DMS114 treated with DMSO at 0.1 percent for 48 hours (cell line): ENCODE measurements at regions not wholly inside any gene's neighbourhood (a gene's known extent, or its start where the extent isn't known, plus 50 kb on each side); places are given as distances from the start of the nearest gene placed in this dataset.

Experiments
- DNase-seq: peaks from one replicate; lab custom pipeline; 2025; ENCODE audit not compliant: unreplicated experiment; lab: John Stamatoyannopoulos, UW

GRCh38 chr6:113432521-113433334 lies 424.4 kb upstream of the MARCKS start:
- no peak for DNase-seq

DNA sequence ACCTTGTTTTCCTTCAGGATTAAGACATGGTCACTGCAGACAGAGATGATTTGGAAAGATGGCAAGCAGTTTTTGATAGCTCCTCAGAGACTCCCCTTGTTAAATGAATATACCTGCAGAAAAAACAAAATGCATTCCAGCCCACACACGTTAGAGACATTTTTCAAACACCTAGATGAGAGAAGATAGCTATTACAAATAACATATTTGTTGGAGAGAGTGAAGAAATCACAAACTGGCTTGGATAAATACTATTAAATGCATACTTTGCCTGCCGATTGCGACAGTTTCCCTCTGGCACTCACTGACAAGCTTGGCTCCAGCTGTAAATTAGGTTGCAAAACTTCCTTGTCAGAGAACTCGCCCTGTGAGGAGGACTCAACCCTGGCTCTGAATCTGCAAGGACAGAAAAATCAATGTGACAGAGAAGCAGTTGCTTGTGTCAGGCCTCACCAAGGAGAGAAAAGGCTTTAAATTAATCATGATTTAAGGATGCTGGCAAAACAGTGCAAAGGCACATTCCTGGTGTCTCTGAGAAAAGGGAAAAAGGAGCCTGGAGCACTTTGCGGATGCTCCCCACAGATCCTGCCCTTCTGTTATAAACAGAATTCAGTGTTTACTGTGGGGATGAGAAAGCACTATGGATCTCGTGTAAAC lies 423.7 kb upstream of the MARCKS start:
- DNase-seq: no peak

GRCh38 chr6:113434641-113435040 lies 422.5 kb upstream of the MARCKS start:
- DNase-seq: no peak

DNA sequence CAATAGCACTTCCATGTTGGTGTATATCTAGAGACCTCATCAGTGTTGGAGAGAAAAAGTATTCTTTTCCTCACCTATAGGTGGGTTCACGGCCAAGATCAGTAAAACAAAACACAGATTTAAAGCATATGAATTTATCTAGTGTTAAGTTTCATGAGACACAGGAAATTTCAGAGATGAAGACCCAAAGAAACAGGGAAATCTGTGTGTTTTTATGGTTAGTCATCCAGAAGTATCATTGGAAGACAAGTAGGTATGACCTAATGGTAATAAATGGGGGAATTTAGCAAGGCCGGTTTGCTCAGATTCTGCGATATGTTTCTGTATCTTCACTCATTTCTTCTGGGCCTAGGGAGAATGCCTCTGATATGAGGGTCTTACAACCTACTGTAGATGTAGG lies 419.6 kb upstream of the MARCKS start:
- DNase-seq: no peak

GRCh38 chr6:113439866-113440265 lies 417.3 kb upstream of the MARCKS start:
- DNase-seq: no peak

GRCh38 chr6:113442040-113442439 lies 415.1 kb upstream of the MARCKS start:
- no peak for DNase-seq

DNA sequence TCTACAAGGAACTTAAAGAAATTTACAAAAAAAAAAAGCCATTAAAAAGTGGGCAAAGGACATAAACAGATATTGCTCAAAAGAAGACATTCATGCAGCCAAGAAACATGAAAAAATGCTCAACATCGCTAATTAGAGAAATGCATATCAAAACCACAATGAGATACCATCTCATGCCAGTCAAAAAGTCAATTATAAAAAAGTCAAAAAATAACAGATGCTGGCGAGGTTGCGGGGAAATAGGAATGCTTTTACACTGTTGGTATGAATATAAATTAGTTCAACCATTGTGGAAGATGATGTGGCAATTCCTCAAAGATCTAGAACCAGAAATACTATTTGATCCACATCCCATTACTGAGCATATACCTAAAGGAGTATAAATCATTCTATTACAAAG lies 411.9 kb upstream of the MARCKS start:
- DNase-seq: no peak

GRCh38 chr6:113447088-113447831 lies 409.9 kb upstream of the MARCKS start:
- DNase-seq: no peak

- no peak for DNase-seq
Observed at GRCh38 chr6:113449051-113449450, 408.1 kb upstream of the MARCKS start.

- DNase-seq: no peak
Observed at GRCh38 chr6:113450061-113450465, 407.1 kb upstream of the MARCKS start.

GRCh38 chr6:113451049-113451448 lies 406.1 kb upstream of the MARCKS start:
- no peak for DNase-seq

DNA sequence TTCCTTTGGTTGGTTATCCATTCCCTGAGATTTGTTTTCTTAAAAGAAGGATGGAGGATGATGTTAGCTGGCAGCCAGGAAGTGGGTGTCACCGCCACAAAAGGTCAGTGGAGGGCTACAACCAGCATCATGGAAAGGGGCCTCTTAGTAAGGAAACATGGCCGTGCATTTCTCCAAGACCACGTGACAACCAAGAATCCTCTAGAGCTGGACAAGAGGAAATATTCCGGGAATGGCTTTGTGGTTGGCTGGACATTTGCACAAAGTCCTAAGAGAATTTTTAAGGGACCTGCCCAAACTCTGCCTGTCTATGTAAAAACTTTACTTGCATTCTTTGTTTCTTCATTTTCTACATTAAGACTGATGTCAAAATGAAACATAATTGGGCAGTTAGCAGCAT lies 399.9 kb upstream of the MARCKS start:
- DNase-seq: no peak

DNA sequence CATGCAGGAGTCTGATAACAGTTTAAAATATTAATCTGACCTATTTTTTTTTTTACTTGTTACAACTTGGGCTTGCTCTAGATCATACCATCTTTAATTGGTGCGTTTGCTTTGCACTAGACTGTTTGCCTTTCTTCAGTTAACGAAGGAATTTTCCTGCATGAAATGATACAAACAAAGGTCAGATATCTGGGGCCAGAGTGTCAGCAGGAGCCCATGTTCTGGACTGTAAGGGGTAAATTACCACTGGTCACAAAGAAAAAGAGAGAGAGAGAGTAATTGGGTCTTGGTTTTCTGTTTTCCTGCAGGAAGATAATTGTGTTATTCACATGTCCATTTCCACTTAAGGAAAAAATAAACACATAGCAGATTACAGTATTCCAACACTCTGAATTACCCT lies 399.4 kb upstream of the MARCKS start:
- DNase-seq: no peak

DNA sequence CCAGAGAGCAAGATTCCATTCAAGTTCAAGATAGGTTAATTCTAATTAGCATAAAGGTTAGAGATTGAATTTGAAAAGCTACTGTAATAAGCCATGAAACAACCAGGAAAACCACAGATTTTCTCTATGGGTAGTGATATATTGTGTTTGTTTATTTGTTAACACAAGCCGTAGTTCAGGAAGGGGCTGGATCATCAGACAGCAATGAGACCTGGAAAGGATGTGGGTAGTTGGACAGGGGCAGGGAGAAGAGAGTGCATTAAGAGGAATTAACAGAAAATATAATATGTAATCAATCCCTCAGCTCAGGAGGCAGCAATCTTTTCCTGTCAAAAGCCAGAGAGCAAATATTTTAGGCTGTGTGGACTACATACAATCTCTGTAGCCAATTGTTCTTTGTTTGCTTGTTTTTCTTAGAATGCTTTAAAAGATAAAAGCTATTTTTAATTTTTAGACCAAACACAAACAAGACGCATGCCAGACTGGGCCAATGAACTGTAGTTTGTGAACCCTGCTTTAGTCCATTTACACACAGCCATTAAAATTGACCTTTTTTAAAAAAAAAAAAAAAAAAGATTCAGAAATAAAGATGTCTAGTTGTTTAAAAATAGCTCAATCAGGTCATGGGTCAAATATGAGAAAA lies 398.7 kb upstream of the MARCKS start:
- no peak for DNase-seq

DNA sequence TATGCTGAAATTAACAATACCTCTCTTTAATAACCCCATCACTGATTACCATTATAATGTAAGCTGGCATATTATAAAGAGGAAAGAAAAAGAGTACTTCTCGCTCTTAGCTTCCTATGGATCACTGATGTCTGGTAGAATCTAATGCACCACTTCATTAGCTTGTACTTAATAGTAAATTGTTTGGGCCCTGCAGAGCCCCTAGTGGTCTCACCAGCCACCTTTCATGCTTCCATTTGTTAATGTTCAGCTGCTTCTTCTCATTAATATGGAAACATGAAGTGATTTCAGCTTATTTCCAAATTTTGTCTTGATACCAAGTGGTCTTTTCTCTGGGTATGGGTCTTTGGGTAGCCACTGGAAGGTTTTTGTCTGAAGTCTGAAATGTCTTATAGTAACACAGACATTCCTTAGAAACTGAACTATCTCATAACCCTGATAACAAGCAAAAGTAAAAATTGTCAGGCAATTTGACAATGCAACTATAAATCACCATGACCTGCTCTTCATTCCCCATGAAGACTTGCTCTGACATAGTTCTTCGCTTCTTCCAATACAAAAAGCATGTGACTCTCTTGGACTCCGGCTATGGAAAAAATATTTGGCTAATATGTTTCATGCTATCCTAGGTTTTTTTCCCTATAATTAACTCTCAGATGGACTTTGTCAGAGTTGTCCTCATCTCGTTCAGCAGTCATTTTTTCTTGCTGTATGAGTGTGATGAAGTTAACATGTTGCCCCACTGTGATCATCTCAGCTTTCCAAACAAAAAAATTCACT lies 395.8 kb upstream of the MARCKS start:
- DNase-seq: no peak

- DNase-seq: no peak
Observed at GRCh38 chr6:113464536-113464935, 392.6 kb upstream of the MARCKS start.

DNA sequence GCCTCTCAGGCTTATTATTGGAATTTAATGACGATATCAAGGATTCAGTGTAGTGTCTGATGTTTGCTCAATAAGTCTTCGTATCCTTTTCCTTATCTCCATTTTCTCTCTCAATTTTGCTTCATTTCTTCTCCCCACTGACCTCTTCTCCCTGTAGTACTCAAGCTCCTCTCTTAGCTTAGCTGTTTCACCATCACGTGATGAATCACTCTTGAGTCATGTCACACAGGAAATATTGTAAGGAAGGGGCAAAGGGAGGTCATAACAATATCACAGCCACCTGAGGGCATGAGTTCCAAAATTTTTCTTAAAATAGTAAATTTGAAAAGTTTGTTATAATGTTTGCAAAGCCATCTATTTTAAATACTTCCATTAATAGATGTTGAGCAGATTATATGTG lies 392.2 kb upstream of the MARCKS start:
- no peak for DNase-seq

GRCh38 chr6:113466526-113466925 lies 390.6 kb upstream of the MARCKS start:
- DNase-seq: no peak

DNA sequence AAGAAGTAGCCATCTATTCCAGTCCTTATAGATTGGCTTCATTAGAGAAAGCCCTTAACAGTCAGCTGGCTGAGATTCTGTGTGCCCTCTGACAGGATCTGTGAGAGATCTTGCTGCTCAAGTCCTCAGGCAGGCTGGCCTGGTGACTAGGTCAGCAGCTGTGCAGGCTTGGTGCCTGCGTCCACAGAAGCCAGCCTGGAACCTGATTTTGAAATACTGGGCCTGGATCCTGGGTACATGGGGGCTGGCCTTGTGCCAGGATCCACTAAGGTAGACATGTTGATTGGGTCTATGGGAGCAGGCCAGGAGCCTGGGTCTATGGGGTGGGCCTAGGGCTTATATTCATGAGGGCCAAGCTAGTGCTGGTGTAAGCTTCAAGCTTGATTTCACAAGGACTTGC lies 381.8 kb upstream of the MARCKS start:
- no peak for DNase-seq

- no peak for DNase-seq
Observed at GRCh38 chr6:113476937-113477839, 380.0 kb upstream of the MARCKS start.
